K562 (cell line): ENCODE measurements at regions not wholly inside any gene's neighbourhood (a gene's known extent, or its start where the extent isn't known, plus 50 kb on each side); places are given as distances from the start of the nearest gene placed in this dataset.

Experiments
- ATAC-seq: fragments of 200-7000 bp; cut with Tn5 transposase; 3 replicates; pipeline ENCODE4 v1.9.1; 2020; ENCODE audit warnings: moderate library complexity
- BruUV-seq: library from RNA; stranded (reverse); fragments of 400-500 nt; replicated peaks from 2 replicates; lab custom pipeline; 2021; lab: Mats Ljungman, UMichigan
- CTCF ChIA-PET: fragments of 300-600 bp; formaldehyde crosslinking; extraction: SDS; loops from one replicate; lab custom pipeline; 2021; ENCODE audit warnings: low intra/inter-chr PET ratio; lab: Yijun Ruan, JAX
- POLR2A ChIA-PET: fragments of 300-600, 350-650 bp; sonication (Branson Sonifier 250); formaldehyde crosslinking; extraction: SDS; loops from one replicate; lab custom pipeline; 2021; ENCODE audit warnings: antibody characterized with exemption, inconsistent platforms; lab: Yijun Ruan, JAX
- DNase-seq, 4 experiments: peaks; one replicate each; pipeline versions ENCODE4 v3.0.0 to v3.0.0-alpha.2; 2011 to 2018; ENCODE audit warnings: low spot score in 3 of 4, mixed read lengths in 3 of 4; ENCODE audit errors: extremely low read depth in 1 of 4
- FAIRE-seq: peaks from 2 replicates; lab custom pipeline; 2011; peaks lifted over from hg19 to GRCh38; lab: Jason Lieb, UNC
- H2AFZ ChIP-seq: 2 replicates; pipeline ENCODE4 v1.6.0; 2011; ENCODE audit warnings: low read depth, low read length, control low read depth, inconsistent platforms
- H3K27ac ChIP-seq: fragments of 200-600 bp; 3 replicates; pipeline ENCODE4 v1.8.0; 2011; ENCODE audit warnings: low read depth, mild to moderate bottlenecking, control low read depth, inconsistent platforms, low read length, moderate library complexity, mixed read lengths; ENCODE audit errors: extremely low read depth
- H3K27me3 ChIP-seq, 2 experiments: fragments of 300-600 bp in 1 of 2; 2 replicates in 1 of 2; 3 replicates in 1 of 2; pipeline versions ENCODE4 v1.6.0 to v1.8.0; 2011; ENCODE audit warnings: inconsistent platforms in 2 of 2, low read length in 2 of 2, mild to moderate bottlenecking in 1 of 2, mixed read lengths in 1 of 2, moderate library complexity in 1 of 2; ENCODE audit not compliant: control insufficient read depth in 2 of 2, insufficient read depth in 2 of 2
- H3K36me3 ChIP-seq: fragments of 300-600 bp; 3 replicates; pipeline ENCODE4 v1.8.0; 2011; ENCODE audit warnings: mild to moderate bottlenecking, low read length, inconsistent platforms; ENCODE audit not compliant: control insufficient read depth, insufficient read depth
- H3K4me1 ChIP-seq, 2 experiments: fragments of 200-600 bp in 1 of 2; replicated peaks in 1 of 2; 2 replicates in 1 of 2; 3 replicates in 1 of 2; pipeline versions ENCODE4 v1.5.1 to v1.8.0; 2011; ENCODE audit warnings: inconsistent platforms in 2 of 2, low read length in 2 of 2, mild to moderate bottlenecking in 1 of 2, mixed read lengths in 1 of 2, moderate library complexity in 1 of 2; ENCODE audit not compliant: control insufficient read depth in 2 of 2, insufficient read depth in 2 of 2
- H3K4me2 ChIP-seq: 2 replicates; pipeline ENCODE4 v1.6.1; 2011; ENCODE audit warnings: low read length, control low read depth, inconsistent platforms, mixed read lengths; ENCODE audit not compliant: insufficient read depth
- H3K4me3 ChIP-seq: fragments of 200-600 bp; sonication (generic), shearing (Covaris generic); 2 replicates; pipeline ENCODE4 v1.5.1; 2016; ENCODE audit warnings: control low read depth, inconsistent platforms
- H3K79me2 ChIP-seq: fragments of 200-600 bp; 3 replicates; pipeline ENCODE4 v1.8.0; 2011; ENCODE audit warnings: low read length, inconsistent platforms; ENCODE audit not compliant: control insufficient read depth, insufficient read depth
- H3K9ac ChIP-seq, 2 experiments: 2 replicates each; pipeline versions ENCODE4 v1.6.0 to v1.6.1; 2011; ENCODE audit warnings: low read depth in 2 of 2, low read length in 2 of 2, control low read depth in 1 of 2, inconsistent platforms in 1 of 2, mild to moderate bottlenecking in 1 of 2, mixed read lengths in 1 of 2; ENCODE audit not compliant: insufficient read depth in 1 of 2
- H3K9me1 ChIP-seq: one replicate; pipeline ENCODE4 v1.6.0; 2011; ENCODE audit warnings: inconsistent platforms, mild to moderate bottlenecking, low read length, moderate library complexity; ENCODE audit not compliant: control insufficient read depth, insufficient read depth
- H3K9me3 ChIP-seq: replicated peaks from 2 replicates; pipeline ENCODE4 v1.5.1; 2011; ENCODE audit warnings: low read depth, low read length, inconsistent platforms; ENCODE audit not compliant: control insufficient read depth, insufficient read depth
- H4K20me1 ChIP-seq: replicated peaks from 2 replicates; pipeline ENCODE4 v1.6.1; 2011; ENCODE audit warnings: low read length, inconsistent platforms, mixed read lengths; ENCODE audit not compliant: control insufficient read depth, insufficient read depth
- E2F6 ChIP-seq, 2 experiments: IDR thresholded peaks; 2 replicates each; pipeline ENCODE4 v1.6.1; 2011; ENCODE audit warnings: borderline replicate concordance in 1 of 2, control low read depth in 1 of 2, low read depth in 1 of 2, low read length in 1 of 2, mild to moderate bottlenecking in 1 of 2, mixed read lengths in 1 of 2, moderate library complexity in 1 of 2; ENCODE audit not compliant: insufficient read depth in 1 of 2, insufficient read length in 1 of 2, poor library complexity in 1 of 2, severe bottlenecking in 1 of 2; ENCODE audit errors: extremely low read depth in 1 of 2
- FOXM1 ChIP-seq, 2 experiments: fragments of 450-650 bp in 1 of 2; sonication (generic) in 1 of 2; formaldehyde crosslinking in 1 of 2; IDR thresholded peaks; 2 replicates each; pipeline versions ENCODE4 v1.6.1 to v1.9.0; 2017 to 2022; ENCODE audit warnings: low read depth in 2 of 2, mild to moderate bottlenecking in 2 of 2, missing genetic modification reagents in 1 of 2, moderate library complexity in 1 of 2
- GTF2A2 ChIP-seq: IDR thresholded peaks from 2 replicates; pipeline ENCODE4 v1.6.1; 2016; ENCODE audit warnings: mild to moderate bottlenecking, missing genetic modification characterization, missing compliant biosample characterization
- MCM3 ChIP-seq: fragments of 450-650 bp; IDR thresholded peaks from 2 replicates; pipeline ENCODE4 v1.6.1; 2016
- MEF2A ChIP-seq: IDR thresholded peaks from 2 replicates; pipeline ENCODE4 v1.6.1; 2011; ENCODE audit warnings: low read depth, mild to moderate bottlenecking, low read length, moderate library complexity; ENCODE audit not compliant: control insufficient read depth
- MTA2 ChIP-seq: fragments of 450-650 bp; IDR thresholded peaks from 2 replicates; pipeline ENCODE4 v1.6.1; 2016; ENCODE audit warnings: low read depth
- POLR2AphosphoS2 ChIP-seq: IDR thresholded peaks from 2 replicates; pipeline ENCODE4 v1.6.1; 2012; ENCODE audit warnings: low read length, improper control_type of control experiment
- RUNX1 ChIP-seq: sonication (generic); IDR thresholded peaks from 2 replicates; pipeline ENCODE4 v1.6.1; 2016; ENCODE audit warnings: antibody characterized with exemption, low read depth
- SLC30A9 ChIP-seq: fragments of 250-450 bp; sonication (Bioruptor Pico); IDR thresholded peaks from 2 replicates; pipeline ENCODE4 v1.8.0; 2022; ENCODE audit warnings: mild to moderate bottlenecking, moderate library complexity
- SMARCA5 ChIP-seq: fragments of 450-650 bp; IDR thresholded peaks from 2 replicates; pipeline ENCODE4 v1.6.1; 2016
- TCF7 ChIP-seq: sonication (generic); IDR thresholded peaks from 2 replicates; pipeline ENCODE4 v1.6.1; 2016; ENCODE audit warnings: antibody characterized with exemption, borderline replicate concordance
- ZBTB7A ChIP-seq: IDR thresholded peaks from 2 replicates; pipeline ENCODE4 v1.6.1; 2011; ENCODE audit warnings: low read depth, mild to moderate bottlenecking, low read length, moderate library complexity, borderline replicate concordance; ENCODE audit not compliant: control insufficient read depth
- ZNF197 ChIP-seq: fragments of 200-800 bp; sonication (Bioruptor generic); IDR thresholded peaks from 2 replicates; pipeline ENCODE4 v1.6.1; 2016; ENCODE audit warnings: low read depth, missing genetic modification characterization, missing compliant biosample characterization
- ZNF75A ChIP-seq: fragments of 450-650 bp; formaldehyde crosslinking; IDR thresholded peaks from 2 replicates; pipeline ENCODE4 v1.4.0; 2020; ENCODE audit warnings: mild to moderate bottlenecking
- WGBS: fragments of 100-300 bp; shearing (Covaris generic); methylation state at CpG from one replicate; pipeline ENCODE4 v1.1.6; 2016; ENCODE audit warnings: low coverage, mixed read lengths; ENCODE audit not compliant: insufficient coverage; ENCODE audit errors: missing lambda C conversion rate; 5-methylcytosine and 5-hydroxymethylcytosine counted together
- in situ Hi-C: fragments of 300-500 bp; cut with MboI; formaldehyde crosslinking; loops from 4 replicates; pipeline ENCODE4 v1.15.0; 2018; ENCODE audit warnings: inconsistent platforms, mixed read lengths
- intact Hi-C: fragments of 100-400 bp; cut with micrococcal nuclease; formaldehyde crosslinking; loops from 2 replicates; pipeline ENCODE4 v1.14.2; 2022
- TF ChIP-seq, protein P1 (sequence below): fragments of 150-350 bp; IDR thresholded peaks from 2 replicates; pipeline ENCODE4 v1.6.1; 2014; ENCODE audit warnings: low read depth, mild to moderate bottlenecking, low read length, borderline replicate concordance

- BruUV-seq = no TSS peak
- intact Hi-C loops = no loop called here
Observed at GRCh38 chr1:221366495-221367110, 375.3 kb downstream of the DUSP10 start.

More at GRCh38 chr1:221366495-221367110, 375.3 kb downstream of the DUSP10 start:
- no peak for TF ChIP-seq TCF7
- TF ChIP-seq SMARCA5 = no peak
- TF ChIP-seq MEF2A = no peak
- no peak for TF ChIP-seq SLC30A9 (CRISPR knock-in tag)
- TF ChIP-seq ZNF75A (CRISPR knock-in tag) = no peak
- TF ChIP-seq MTA2 = no peak
- no peak for TF ChIP-seq E2F6 (IDR thresholded peaks at IDR 0.05; ENCODE audit: borderline replicate concordance in 1 of 2, extremely low read depth in 1 of 2, insufficient read depth in 1 of 2, insufficient read length in 1 of 2, low read depth in 1 of 2, low read length in 1 of 2, poor library complexity in 1 of 2, severe bottlenecking in 1 of 2)
- no peak for TF ChIP-seq MCM3
- TF ChIP-seq POLR2AphosphoS2 = no peak
- no peak for TF ChIP-seq GTF2A2 (tag)
- TF ChIP-seq, protein P1, sequence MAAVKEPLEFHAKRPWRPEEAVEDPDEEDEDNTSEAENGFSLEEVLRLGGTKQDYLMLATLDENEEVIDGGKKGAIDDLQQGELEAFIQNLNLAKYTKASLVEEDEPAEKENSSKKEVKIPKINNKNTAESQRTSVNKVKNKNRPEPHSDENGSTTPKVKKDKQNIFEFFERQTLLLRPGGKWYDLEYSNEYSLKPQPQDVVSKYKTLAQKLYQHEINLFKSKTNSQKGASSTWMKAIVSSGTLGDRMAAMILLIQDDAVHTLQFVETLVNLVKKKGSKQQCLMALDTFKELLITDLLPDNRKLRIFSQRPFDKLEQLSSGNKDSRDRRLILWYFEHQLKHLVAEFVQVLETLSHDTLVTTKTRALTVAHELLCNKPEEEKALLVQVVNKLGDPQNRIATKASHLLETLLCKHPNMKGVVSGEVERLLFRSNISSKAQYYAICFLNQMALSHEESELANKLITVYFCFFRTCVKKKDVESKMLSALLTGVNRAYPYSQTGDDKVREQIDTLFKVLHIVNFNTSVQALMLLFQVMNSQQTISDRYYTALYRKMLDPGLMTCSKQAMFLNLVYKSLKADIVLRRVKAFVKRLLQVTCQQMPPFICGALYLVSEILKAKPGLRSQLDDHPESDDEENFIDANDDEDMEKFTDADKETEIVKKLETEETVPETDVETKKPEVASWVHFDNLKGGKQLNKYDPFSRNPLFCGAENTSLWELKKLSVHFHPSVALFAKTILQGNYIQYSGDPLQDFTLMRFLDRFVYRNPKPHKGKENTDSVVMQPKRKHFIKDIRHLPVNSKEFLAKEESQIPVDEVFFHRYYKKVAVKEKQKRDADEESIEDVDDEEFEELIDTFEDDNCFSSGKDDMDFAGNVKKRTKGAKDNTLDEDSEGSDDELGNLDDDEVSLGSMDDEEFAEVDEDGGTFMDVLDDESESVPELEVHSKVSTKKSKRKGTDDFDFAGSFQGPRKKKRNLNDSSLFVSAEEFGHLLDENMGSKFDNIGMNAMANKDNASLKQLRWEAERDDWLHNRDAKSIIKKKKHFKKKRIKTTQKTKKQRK = no peak
- TF ChIP-seq FOXM1 (IDR thresholded peaks at IDR 0.05; ENCODE audit: low read depth) = no peak
- TF ChIP-seq FOXM1 (CRISPR knock-in tag; IDR thresholded peaks at IDR 0.05; ENCODE audit: low read depth) = no peak
- TF ChIP-seq RUNX1 = no peak
- no peak for TF ChIP-seq ZBTB7A
- TF ChIP-seq ZNF197 (CRISPR knock-in tag) = no peak
- TF ChIP-seq, all 486 proteins: peak for 0
- no peak overlapping the region for H3K27ac ChIP-seq
- WGBS = 0% methylated on average over 3 of the region's 3 CpGs
- H3K4me3 ChIP-seq = no peak overlapping the region
- H3K9me1 ChIP-seq = no peaks in the 10 kb centered on the region
- no peaks in the 10 kb centered on the region for H3K4me1 ChIP-seq
- ChIA-PET POLR2A (no interaction called here), CTCF (interaction anchor here (0.6 kb wide), 1 partner anchor 1533 kb away, joined by 4 read pairs; no protein-coding TSS in a partner anchor)
- no peak overlapping the region for H3K9ac ChIP-seq
- no peak overlapping the region for H3K4me2 ChIP-seq
- ATAC-seq (no peak), FAIRE-seq (no peak), DNase-seq (no peak)
- no peaks in the 10 kb centered on the region for H3K36me3 ChIP-seq
- no peaks in the 10 kb centered on the region for H4K20me1 ChIP-seq
- H3K79me2 ChIP-seq = no peaks in the 10 kb centered on the region
- no peaks in the 10 kb centered on the region; the same call in 1 of the 2 replicates for H3K9me3 ChIP-seq
- no peak overlapping the region for H2AFZ ChIP-seq
- no peaks in the 10 kb centered on the region for H3K27me3 ChIP-seq
- in situ Hi-C loops = no loop called here
